HG02970 (cell line): ENCODE measurements at regions not wholly inside any gene's neighbourhood (a gene's known extent, or its start where the extent isn't known, plus 50 kb on each side); places are given as distances from the start of the nearest gene placed in this dataset.

ENCODE experiments used
- ATAC-seq: cut with Tn5 transposase; IDR thresholded peaks from one replicate; pipeline ENCODE4 v1.9.1; 2021; ENCODE audit warnings: mild to moderate bottlenecking, moderate library complexity, moderate number of reproducible peaks; ENCODE audit not compliant: unreplicated experiment, low FRiP score

DNA sequence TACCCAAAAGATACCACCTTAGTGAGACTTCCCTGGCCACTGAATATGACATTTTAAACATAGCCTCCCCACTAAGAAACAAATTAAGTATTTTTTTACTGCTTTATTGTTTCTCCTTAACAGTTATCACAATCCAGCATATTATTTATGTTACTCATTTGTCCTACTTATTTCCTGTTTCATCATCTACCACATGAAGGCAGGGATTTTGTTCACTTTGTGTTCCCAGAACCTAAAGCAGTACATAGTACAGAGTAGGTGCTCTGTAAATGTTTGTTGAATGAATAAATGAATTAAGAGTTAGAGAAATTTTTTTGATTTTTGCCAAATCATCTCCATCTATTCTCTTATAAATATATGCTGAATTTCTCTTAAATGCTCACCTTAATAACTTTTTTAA is 318.4 kb upstream of the GIMD1 start:
- no peak for ATAC-seq

DNA sequence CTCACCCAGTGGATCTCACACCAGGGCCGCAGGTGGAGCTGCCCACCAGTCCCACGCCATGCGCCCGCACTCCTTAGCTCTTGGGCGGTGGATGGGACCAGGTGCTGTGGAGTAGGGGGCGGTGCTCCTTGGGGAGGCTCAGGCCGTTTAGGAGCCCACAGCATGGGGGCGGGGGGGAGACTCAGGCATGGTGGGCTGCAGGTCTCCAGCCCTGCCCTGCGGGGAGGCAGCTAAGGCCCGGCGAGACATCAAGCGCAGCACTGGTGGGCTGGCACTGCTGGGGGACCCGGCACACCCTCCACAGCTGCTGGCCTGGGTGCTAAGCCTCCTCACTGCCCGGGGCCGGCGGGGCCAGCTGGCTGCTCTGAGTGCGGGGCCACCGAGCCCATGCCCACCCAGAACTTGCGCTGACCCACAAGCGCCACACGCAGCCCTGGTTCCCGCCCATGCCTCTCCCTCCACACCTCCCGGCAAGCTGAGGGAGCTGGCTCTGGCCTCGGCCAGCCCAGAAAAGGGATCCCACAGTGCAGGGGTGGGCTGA is 312.9 kb upstream of the GIMD1 start:
- ATAC-seq = no peak

DNA sequence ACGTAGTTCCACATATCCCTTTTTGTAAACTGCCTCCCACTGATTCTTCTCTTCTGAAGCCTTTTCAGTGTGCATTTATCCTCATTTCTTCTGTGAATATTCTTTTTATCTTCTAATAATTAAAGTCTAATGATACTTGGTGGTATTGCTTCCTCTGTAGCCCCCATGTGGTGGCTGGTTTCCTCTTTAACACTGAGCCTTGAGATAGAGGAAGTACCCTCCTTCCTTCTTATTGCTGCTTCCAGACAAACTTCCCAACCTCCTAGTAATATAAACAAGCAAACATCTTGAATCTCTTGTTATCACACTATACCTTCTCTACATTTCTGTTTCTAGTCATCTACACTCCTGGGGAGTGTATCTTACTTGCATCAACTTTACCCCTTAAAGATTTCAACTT is 310.5 kb upstream of the GIMD1 start:
- no peak for ATAC-seq

DNA sequence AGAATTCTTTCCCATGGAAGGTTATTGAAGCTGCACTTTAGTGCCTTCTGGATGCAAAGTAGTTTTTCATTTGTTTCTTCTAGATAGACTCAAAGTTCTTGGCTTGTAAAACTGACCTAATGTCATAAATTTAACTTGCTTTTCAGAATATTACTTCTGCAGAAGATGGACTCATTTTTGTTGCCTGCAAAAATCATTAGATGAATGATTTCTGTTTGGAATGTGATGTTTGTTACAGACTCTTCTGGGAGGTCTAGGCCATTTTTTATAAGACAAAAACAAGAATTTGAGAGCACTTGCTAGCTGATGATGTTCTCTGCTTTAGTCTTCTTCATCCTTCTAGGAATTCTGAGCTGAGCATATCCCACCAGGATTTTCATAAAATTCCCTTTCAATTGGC is 308.6 kb upstream of the GIMD1 start:
- ATAC-seq = no peak

DNA sequence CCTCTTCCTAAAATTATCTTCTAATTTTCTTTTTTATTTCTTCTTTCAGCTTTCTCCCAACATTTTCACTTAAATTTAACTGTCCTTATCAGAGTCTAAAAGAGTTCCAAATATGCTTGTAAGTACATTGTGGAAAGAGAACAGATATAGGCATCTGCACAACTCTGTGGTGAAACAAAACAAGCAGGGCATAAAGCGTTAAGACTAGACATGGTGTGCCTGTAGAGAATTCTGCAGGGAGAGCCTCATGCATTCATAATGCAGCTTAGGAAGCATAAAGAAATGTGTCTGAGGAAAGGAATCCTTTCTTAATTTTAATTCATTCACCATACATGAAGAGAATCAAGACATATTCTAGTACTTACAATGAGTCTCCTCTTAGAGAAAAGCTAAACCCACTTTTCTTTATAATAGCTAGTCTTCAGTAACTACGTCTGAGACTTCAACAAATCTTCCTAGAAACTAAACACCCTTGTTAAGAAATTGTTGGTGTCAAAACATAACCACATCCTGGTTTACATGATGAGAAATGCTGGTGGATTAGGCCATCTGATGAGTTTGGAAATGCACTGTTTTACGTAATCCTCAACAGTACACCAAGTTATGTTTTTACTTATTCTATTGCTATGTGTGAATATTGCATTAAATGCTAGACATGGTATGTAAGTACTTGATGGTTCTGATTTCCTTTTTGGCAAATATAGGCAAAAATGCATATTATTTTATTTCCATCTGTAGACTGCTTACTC is 307.8 kb upstream of the GIMD1 start:
- ATAC-seq = no peak

DNA sequence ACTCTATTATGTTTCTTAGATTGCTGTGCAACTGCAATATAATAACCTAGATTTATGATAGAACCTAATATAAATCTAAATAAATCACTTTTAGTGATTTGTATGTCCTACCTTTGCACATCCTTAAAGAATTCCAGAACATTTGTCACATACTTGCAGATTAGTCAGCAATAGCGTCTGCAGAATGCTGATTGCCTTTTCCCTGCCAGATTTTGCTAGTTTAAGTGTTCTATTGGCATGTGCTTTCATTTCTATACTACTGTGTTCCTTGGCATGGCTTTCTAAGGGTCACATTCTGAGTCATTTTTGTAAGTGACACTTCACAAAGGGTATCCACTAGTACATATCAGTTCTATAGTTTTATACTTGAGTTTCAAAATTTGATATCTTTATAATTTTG is 303.1 kb upstream of the GIMD1 start:
- ATAC-seq = no peak

DNA sequence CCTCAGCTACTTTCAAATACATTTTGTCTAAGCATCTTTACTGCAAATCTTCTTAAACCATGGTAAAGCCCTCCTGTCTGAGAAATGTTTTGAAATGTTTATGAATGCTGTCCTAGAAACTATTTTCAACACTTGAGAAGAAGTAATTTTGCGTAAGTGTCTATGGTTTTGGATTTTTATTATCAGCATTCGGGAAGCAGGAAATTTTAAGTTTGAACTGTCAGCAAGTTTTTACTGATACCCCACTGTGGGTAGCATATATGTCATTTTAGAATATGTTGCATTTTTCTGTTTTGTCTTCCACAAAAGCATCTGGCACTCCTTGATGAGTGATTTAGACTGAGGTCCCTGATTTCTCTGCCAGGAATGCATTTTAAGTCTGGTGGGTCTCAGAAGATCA is 302.4 kb upstream of the GIMD1 start:
- ATAC-seq = no peak

DNA sequence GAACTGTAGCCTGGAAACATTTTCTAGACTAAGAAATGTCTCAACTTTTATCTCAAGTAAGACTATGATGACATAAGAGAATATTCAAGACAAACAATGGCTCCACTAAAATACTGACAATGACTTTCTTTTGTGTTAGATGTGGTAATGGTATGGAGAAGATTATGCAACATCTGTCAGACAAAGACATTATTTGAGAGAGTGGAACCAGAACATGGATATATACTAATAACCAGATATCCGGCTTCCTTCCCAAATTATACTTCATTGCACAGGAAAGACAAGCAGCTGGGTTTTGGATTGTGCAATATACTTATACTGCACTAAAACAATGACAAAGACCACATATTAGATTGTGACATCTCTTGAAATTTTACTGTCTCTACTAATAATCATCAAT is 290.8 kb upstream of the GIMD1 start:
- no peak for ATAC-seq

DNA sequence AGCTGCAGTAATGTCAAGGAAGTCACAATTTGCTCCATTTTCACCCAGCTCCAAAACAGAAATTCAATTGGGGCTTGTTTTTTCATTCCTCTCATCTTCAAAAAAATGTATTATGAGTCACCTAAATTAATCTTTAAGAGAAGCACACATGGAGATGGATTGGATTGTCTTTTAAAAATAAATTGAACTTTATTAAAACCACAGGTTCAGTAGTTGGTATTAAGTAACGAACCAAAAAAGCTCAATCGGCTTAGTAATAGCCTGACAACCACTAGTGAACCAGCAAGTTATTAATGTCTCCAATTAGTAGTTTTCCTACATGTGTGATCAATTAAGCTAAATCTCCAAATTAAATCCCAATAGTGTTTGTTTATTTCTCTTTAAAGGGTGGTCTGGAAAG is 283.5 kb upstream of the GIMD1 start:
- ATAC-seq = no peak

DNA sequence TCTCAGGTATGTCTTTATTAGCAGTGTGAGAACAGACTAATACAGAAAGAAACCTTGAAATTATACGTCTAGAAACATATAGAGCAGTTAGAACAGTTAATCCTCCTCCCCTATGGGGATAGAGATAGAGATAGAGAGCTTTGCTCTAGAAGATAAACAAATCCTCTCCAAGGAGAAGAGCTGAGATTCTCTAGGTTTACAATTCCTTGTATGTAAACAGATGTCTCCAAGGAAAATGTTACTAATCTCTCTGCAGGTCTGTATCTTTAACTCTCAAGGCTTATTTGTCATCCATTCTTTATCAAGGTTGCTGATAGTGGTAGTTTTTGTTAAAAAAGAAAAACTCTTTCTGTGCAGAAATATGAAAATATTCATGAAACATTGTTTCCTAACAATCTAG is 282.1 kb upstream of the GIMD1 start:
- ATAC-seq = no peak

DNA sequence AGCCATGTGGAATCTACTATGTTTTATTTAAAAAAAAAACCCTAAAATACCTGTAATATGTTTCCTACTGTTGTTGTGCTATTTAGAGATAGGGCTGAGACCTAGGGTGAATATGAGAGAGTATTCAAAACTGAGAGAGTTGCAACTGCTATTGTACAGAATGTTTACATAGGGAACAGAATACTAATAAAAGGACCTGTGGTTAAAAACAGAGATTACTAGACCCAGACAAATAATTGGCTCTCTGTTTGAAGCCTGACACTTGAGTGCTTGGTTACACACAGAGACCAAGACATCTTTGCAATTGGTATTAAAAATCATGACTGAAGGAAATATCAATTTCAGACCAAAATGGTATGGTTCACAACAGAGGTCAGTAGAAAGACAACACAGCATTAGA is 278.9 kb upstream of the GIMD1 start:
- ATAC-seq = no peak

DNA sequence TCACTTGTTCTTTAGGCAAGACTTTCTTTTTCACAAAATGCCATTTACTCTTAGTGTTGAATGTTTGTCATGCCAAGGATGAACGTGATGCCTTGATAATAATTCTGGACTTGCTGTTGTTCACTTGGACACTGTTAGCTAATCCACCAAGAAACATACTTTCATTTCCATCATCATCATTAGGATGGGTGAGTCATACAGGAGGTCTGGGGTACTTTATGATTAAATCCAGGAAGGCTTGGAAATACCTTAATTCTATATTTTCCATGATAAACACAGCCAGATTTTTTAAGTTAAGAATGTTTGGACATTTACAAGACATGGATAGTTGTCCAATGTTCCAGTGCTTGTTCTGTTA is 260.7 kb upstream of the GIMD1 start:
- ATAC-seq = no peak

DNA sequence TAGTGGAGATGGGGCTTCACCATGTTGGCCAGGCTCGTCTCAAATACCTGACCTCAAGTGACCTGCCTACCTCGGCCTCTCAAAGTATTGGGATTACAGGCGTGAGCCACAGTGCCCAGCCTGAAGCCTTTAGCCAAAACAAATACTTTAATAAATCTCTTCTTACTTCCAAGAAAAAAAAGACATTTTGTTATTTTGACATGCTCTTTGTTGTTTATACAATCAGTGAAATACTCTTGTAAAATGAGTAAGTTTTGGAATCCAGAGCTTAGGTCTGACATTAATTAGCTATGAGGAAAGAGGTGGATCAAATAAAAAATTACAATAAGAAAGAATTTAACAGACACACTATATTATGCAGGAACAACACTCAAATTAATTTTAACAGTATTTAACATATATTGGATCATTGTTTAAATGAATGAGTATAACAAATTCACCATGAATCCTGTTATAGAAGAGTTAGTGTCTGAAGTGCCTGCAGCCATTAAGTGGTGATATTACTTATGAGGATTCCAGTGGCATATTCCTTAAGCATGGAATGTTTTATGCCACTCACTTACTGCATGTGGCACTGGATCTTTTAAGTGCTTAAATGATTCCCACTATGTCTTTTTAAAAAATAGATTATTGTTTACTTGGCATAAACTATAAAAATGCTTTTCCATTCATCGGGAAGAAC is 260.1 kb upstream of the GIMD1 start:
- ATAC-seq = no peak

DNA sequence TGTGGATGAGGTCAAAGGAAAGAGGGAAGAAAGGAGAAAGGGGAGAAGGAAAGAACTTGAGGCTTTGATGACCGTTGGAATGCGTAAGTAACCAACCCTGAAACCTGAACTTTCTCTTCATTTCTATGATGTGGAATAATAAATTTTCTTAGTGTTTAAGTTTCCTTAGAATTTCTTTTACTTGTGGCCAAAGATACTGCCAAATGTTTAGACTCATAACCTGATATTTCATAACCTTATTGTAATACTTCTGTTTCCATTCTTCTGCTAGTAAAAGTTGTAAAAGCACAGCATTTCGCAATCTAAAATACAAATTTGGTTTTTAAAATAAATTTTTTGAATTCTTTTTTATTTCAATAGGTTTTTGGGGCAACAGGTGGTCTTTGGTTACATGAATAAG is 258.5 kb upstream of the GIMD1 start:
- no peak for ATAC-seq

DNA sequence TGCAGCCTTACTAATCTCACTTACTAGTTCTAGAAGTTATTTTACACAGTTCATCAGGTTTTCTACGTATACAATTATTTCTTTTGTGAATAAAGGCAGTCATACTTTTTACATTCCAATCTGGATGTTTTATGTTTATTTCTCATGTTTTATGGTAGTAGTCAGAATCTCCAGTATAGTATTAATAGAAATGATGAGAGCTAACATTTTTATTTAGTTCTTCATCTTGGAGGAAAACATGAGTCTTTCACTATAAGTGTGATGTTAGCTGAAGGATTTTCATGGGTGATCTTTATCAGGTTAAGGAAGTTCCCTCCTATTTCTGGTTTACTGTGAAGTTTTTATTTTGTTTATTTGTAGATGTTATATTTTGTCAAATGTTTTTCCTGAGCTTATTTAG is 256.1 kb upstream of the GIMD1 start:
- no peak for ATAC-seq

DNA sequence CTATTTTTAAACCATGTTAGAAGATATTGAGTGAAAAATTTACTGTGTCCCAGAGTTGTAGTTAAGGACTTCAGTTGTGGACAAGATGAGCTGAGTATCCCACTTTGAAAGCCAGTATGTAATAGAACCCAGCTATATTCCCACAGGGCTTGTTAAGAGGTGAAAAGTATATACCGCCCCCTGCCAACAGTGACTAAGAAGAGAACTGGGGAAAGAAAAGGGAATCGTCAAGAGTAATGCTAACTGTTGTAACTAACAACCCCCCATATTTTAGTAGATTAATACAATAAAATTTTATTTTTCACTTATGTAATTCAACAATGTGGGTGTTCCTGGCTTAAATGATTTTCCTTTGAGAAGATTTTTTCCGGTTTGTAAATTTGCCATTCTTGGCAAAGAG is 250.4 kb upstream of the GIMD1 start:
- no peak for ATAC-seq

DNA sequence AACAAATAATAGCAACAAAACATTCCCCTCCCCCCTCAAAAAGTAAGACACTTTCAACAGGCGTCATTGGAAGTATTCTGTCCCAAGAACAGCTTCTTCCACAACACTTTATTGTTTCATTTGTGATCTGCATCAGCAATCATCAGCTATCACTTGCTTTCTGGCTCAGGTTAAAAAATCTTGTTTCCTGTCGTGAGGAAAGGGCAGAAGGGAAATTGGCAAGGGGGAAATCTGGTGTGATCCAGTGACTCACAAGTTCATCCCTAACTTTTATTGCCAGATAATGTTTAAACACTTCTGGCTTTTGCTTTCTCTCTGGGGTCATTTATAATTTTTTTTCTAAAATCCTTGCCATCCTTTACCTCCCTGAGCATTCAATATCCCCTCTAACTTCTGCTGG is 247.4 kb upstream of the GIMD1 start:
- no peak for ATAC-seq

DNA sequence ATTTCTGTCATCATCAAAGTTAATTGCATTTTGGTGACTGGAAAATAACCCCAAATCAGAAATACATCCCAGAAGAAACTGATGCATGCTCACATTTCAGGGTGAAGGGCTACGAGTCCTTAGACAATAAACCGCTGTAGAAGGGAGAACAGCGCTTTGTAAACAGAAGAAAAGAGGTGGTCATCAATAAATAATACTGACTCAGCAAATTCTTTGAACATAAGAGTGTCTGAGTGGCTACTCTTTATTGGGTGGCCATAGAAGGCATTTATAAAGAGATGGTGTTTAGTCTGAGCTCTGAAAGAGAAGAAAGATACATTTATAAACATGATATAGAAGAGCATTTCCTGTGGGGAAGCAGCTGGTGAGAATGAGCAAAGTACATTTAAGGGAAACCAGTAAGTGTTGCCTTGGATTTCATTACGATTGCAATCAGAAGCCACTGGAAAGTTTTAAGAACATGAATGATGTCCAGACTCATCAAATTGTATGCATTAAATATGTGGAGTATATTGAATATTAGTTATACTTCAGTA is 246.9 kb upstream of the GIMD1 start:
- ATAC-seq = no peak

DNA sequence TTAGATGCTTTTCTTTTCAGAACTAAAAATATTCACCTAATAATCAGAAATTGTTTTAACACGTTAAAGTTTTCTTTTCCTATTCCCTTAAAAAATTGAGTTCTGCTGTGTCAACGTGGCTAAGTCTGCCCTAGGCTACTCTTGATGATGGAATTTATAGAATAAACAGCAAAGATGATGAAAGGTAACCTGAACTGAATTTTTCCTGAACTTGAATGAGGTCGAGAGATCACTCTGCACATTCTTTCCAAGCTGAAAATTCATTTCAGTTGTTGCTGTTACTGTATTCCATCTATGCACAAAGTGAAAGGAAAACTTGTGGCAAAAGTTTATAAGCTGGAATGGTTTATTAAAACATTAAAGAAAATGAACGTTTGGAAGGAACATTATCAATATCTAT is 245.9 kb upstream of the GIMD1 start:
- ATAC-seq = no peak

DNA sequence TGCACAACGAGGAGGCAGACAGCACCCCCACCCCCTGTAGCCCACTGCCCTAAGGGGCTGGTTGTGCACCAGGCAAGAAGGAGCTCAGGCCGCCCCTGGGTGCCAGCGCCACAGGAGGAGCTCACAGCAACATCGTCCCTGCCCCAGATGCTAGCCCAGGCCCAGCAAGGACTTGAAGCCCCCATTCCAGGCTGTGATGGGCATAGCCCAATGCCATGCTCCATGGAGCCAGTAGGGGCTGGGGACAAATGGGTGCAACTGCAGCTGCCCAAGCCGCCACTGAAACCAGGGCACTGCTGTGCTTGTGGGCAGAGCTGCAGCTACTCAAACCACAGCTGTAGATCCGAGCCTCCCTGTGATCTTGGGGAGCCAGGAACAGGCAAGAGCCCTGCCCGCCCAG is 241.3 kb upstream of the GIMD1 start:
- ATAC-seq = no peak

DNA sequence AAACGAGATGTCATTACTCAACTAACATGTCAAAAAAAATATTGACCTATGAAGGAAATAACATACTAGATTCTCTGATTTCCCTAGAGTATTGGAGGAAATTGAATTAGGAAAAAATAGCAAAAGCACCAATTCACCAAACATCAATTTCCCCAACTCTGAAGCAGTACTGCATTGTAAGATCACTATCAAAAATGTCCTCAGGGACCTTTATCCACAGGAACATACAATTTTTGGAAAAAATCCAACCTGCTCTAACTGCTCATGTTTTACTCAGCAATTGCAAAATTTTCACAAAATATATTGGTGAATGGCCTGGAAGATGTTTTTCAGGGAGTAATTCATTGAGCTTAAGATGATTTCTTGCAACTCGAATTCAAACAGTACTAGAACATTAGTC is 239.0 kb upstream of the GIMD1 start:
- ATAC-seq = no peak
